NK-92 treated with Interleukin-12 subunit alpha and Interleukin-12 subunit beta, amount 100 ng/mL, for 24 hours (cell line): ENCODE measurements at regions not wholly inside any gene's neighbourhood (a gene's known extent, or its start where the extent isn't known, plus 50 kb on each side); places are given as distances from the start of the nearest gene placed in this dataset.

Experiments
- DNase-seq: peaks from one replicate; lab custom pipeline; 2025; lab: John Stamatoyannopoulos, UW

DNA sequence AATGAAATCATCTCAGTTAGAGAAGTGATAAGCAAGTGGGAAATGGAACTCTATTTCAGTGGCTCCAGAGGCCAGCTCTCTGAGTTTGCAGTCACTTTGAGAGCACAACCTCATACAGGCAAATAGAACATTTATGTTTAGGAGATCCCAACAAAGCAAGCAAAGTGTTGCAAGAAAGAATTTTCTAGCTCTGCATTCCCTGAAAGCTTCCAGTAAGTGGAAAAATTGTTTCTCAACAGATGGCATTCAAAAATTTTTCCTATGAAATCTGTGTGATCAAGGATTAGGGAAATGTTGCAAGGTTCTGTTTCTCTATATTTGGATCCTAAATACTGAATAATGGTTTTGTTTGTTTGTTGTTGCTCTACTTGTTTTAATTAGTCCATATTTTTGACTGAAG lies 764.2 kb upstream of the ZNF608 start:
- no peak for DNase-seq

DNA sequence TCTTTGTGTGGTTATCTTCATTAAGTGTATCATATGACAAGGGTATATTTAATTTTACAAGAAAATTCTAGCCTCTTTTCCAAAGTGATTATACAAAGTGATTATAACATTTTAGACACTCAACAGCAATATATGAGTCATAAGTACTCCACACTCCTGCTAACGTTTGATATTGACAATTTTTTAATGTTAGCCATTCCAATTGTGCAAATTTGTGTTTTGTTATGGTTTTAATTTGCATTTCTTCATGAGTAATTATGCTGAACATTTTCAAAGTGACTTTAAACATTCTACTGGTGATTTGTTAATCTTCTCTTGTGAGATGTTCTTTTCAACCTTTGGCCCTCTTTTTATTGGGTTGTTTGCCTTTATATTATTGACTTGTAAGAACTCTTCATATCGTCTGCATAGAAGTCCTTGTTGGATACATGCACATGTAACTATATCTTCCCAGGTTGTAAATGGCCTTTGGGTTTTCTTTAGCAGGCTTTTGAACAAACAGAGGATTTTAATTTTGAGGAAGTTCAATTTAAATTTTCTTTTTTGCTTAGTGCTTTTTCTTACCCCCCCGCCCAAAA lies 771.6 kb upstream of the ZNF608 start:
- DNase-seq, result no peak

GRCh38 chr5:125521289-125521688 lies 774.9 kb upstream of the ZNF608 start:
- DNase-seq, result no peak

DNA sequence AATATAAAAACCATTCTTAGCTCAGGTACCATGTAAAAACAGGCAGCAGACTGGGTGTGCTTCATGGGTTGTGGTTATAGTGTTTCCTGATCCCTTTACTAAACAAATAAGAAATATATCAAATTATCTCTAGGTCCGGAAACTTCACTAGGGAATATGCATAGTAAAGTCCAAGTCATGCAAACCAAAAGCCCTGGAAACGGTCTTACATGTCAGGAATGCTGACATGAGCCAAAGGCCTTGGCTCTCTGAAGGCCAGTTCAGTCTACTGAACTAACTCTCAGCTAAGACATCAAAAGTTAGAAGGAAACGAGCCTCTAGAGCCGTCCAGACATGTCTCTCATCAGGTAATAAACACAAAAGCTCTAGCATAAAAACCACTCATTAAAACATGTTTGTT lies 778.9 kb upstream of the ZNF608 start:
- no peak for DNase-seq

- no peak for DNase-seq
Observed at GRCh38 chr5:125526966-125527365, 780.5 kb upstream of the ZNF608 start.

DNA sequence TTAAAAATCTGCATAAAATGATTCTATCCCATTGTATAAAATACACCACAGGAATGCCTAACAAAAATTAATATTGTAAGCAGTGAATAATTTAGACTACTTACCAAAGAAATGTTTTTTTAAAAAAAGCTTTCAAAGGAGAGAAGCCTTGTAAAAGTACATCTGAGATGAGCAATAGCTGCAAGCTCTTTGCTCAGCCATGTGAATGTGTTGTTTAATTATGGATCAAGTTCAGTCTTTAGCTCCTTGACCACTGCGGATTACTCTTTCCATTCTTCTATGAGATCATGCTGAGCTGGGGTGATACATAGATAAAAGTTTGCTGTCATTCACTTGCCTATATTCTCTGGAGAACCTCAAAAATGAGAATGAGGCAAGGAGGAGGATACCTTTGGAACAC lies 782.4 kb upstream of the ZNF608 start:
- DNase-seq, result no peak

GRCh38 chr5:125530833-125531615 lies 784.6 kb upstream of the ZNF608 start:
- DNase-seq, result no peak

GRCh38 chr5:125536095-125536494 lies 789.7 kb upstream of the ZNF608 start:
- no peak for DNase-seq

DNA sequence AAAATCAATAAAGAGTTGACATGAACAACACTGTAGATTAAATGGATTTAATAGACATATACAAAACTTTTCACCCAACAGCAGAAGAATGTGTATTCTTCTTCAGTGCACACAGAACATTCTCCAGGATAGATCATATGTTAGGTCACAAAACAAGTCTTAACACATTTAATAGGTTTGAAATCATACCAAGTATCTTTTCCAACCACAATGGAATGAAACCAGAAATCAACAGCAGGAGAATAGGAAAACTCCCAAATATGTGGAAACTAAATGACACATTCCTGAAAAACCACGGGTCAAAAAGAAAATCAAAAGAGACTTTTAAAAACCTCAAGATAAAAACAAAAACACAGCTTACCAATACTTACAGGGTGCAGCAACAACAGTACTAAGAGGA lies 790.1 kb upstream of the ZNF608 start:
- no peak for DNase-seq

DNA sequence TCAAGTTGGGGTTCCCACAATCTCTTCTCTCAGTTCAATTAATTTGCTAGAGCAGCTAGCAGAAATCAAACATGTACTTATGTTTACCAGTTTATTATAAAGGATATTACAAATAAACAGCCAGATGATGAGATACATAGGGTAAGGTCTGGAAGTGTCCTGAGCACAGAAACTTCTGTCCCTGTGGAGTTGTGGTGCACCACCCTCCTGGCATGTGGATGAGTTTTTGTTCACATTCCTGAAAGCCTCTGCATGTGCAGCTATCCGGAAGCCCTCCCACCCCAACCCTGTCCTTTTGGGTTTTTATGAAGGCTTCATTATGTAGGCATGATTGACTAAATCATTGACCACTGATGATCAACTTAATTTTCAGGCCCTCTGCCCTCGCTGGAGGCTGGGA lies 791.2 kb upstream of the ZNF608 start:
- DNase-seq, result no peak

DNA sequence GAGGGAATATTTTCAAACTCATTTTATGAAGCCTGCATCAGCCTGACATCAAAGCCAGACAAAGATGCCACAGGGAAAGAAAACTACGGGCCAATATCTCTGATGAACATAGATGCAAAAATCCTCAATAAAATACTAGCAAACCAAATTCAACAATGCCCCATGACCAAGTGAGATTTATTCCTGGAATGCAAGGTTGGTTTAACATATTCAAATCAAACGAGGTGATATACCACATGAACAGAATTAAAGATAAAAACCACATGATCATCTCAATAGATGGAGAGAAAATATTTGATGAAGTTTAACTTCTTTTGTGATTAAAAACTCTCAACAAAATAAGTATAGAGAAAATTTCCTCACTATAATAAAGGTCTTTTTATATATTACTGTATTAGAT lies 792.0 kb upstream of the ZNF608 start:
- DNase-seq, result no peak

- no peak for DNase-seq
Observed at GRCh38 chr5:125541085-125541484, 794.6 kb upstream of the ZNF608 start.

DNA sequence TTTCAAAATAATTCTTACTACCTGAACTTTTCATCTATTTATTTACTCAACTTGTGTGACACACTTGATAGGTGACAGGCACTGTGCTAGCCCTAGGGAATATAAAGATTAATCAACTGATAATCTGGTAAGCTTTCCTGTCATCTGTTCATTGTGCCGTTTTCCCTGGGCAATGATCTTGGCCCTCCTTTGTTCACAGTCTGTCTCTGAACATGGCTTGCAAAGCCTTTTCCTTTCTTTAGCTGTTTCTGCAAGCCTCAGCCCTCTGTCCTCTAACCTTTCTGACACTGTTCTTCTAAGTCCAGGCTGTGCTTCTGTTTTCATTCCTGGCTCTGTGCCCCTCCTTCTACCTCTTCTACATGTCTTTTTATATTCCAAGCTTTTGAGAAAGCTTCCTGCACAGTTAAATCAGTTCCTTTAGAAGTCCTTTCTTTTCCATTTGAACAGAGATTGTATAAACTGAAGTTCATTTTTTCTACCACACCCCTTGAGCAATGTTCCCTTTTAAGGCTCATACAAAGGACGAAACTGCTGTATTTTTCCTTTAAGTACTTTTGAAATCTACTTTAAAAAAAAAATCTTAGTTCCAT lies 803.0 kb upstream of the ZNF608 start:
- DNase-seq, result no peak

DNA sequence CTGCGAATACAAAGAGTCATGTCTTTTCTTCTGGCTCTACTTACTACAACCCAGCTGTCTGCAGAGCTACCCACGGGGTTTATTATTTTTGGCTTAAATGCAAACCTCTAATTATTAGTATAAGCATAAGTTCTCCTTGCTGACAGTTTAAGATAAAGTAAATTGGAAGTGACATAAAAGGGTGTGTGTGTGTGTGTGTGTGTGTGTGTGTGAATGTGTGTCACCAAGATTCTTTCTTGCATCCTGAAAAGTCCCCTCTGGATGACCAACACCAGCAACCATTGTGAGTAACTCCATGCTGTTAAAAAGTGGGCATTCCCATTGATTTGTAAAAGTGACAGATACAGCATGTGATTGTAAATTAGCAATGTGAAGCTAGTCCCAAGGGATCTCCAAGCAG lies 803.8 kb upstream of the ZNF608 start:
- no peak for DNase-seq

- no peak for DNase-seq
Observed at GRCh38 chr5:125551246-125551645, 804.8 kb upstream of the ZNF608 start.

- DNase-seq, result no peak
Observed at GRCh38 chr5:125551797-125552196, 805.4 kb upstream of the ZNF608 start.

GRCh38 chr5:125552486-125552885 lies 806.0 kb upstream of the ZNF608 start:
- no peak for DNase-seq

- no peak for DNase-seq
Observed at GRCh38 chr5:125554355-125554754, 807.9 kb upstream of the ZNF608 start.

GRCh38 chr5:125555591-125555990 lies 809.2 kb upstream of the ZNF608 start:
- DNase-seq, result no peak

DNA sequence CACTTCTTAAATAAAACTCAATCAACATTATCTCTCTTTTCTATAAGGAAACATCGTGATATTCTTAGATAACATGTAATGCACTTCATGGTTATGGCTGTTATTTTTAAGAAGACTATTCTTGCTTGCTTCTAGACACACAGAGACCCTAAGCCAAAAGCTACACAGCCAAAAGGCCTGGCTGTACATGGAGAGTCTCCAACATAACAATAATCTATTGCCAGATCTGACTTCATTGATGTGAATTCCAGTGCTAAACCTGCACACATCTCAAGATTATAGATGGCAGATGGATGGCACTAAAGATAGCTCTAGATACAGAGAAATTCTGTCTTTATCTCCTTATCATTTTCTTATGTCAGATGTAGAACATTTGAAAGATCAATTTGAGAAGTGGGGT lies 811.6 kb upstream of the ZNF608 start:
- no peak for DNase-seq

DNA sequence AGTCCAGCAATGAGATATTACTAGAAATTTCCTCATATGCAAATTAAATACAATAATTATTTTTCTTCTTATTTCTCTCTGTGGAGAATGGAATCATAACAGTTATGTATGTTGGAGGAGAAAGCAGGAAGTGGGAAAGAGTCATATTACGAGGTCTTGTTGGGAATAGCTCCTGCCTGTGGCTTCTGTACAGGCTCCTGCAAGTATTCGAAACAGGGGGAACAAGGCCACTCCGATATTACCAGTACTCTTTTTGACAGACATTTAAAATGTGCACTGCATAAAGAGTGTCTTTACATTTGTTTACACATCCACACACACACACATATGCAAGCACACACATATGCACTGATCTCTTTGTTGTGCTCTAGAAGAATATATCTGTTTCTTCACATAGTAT lies 812.0 kb upstream of the ZNF608 start:
- no peak for DNase-seq

GRCh38 chr5:125559296-125559695 lies 812.9 kb upstream of the ZNF608 start:
- DNase-seq, result no peak

DNA sequence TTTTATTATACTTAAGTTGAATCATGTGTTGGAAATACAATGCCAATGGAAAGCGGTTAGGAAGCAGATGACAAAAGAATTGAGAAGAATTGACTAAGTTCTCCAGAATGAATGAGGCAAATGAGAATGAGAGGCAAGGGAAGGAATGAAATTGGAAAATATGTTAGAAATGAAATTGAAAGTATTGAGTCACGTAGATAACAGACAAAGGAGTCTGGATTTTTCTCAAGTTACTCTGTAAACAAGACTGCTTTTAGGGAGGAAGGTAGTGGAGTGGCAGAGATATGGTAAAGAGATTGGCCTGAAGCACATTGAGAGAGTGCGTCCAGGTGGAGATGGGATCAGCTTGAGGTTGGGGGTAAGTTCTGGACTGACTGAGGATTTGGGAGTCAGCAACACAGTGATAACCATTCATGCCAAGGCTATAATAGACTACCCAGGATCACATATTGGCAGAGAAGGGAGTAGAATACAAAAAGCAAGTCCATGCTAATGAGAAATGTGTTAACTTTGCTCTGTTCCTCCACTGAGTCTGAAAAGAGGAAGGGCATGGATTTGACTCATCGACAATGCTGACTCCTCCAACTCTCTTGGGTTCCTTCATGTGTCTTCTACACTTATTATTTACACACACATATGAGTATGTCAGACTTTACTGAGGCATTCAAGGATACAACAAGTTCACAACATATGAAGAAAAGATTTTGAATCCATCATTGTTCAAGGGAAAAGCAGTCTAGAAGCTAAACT lies 814.2 kb upstream of the ZNF608 start:
- DNase-seq, result no peak
